NB4 (cell line): ENCODE measurements at regions not wholly inside any gene's neighbourhood (a gene's known extent, or its start where the extent isn't known, plus 50 kb on each side); places are given as distances from the start of the nearest gene placed in this dataset.

Source experiments
- DNase-seq: peaks from one replicate; pipeline ENCODE4 v3.0.0; 2010; ENCODE audit warnings: low read depth
- H3K4me3 ChIP-seq: one replicate; pipeline ENCODE4 v1.5.1; 2011; ENCODE audit warnings: mild to moderate bottlenecking, low read depth, low read length, moderate library complexity
- MYC ChIP-seq: IDR thresholded peaks from 2 replicates; pipeline ENCODE4 v1.6.1; 2011; ENCODE audit warnings: low read depth, low read length
- POLR2A ChIP-seq: IDR thresholded peaks from 2 replicates; pipeline ENCODE4 v1.6.1; 2011; ENCODE audit warnings: mild to moderate bottlenecking; ENCODE audit not compliant: insufficient read length; ENCODE audit errors: extremely low read depth
- TF ChIP-seq, protein P1 (sequence below): IDR thresholded peaks from one replicate; pipeline ENCODE4 v1.5.1; 2012; ENCODE audit warnings: low read depth, low read length
- TF ChIP-seq, protein P2 (sequence below): IDR thresholded peaks from 2 replicates; pipeline ENCODE4 v1.6.1; 2011; ENCODE audit warnings: low read depth, low read length

DNA sequence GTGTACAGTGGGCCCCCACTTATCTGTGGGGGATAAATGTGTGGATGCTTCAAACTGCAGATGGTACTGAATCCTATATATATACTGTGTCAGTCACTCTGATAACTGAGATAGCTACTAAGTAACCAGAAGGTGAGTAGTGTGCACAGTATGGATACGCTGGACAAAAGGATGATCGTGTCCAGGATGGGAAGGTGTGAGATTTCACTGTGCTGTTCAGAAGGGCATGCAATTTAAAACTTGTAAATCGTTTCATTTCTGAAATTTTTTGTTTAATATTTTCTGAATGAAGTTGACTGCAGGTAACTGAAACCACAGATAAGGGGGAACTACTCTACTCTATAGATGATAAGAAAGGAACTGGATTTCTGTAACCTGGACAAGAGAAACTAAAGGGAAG is 52.1 kb upstream of the SESN3 start:
- H3K4me3 ChIP-seq: no peak overlapping the region
- DNase-seq: no peak
- TF ChIP-seq, protein P1, sequence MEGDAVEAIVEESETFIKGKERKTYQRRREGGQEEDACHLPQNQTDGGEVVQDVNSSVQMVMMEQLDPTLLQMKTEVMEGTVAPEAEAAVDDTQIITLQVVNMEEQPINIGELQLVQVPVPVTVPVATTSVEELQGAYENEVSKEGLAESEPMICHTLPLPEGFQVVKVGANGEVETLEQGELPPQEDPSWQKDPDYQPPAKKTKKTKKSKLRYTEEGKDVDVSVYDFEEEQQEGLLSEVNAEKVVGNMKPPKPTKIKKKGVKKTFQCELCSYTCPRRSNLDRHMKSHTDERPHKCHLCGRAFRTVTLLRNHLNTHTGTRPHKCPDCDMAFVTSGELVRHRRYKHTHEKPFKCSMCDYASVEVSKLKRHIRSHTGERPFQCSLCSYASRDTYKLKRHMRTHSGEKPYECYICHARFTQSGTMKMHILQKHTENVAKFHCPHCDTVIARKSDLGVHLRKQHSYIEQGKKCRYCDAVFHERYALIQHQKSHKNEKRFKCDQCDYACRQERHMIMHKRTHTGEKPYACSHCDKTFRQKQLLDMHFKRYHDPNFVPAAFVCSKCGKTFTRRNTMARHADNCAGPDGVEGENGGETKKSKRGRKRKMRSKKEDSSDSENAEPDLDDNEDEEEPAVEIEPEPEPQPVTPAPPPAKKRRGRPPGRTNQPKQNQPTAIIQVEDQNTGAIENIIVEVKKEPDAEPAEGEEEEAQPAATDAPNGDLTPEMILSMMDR: no peak

DNA sequence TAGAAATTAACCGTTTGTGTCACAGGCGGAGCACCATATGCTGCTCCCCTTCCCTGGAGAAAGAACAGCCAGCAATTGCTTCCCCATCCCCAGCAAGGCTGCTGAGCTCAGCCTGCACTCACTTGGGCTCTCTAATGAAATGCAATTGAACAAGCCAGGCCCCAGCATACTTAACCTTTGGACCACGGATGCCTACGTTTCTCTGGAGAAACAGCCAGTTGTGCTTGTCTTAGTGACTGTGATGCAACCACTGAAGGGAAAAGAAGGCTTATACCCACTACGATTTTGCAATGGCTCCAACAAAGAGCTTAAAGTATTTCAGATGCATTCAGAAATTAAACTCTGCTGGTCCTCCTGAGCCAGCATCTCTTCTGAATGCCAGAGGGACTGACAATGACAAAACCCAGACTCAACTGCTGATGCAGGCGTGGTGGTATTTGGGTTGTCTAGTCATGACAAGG is 51.3 kb upstream of the SESN3 start:
- H3K4me3 ChIP-seq: no peak overlapping the region
- peak; percentile 65 for DNase-seq
- no peak for TF ChIP-seq MYC
- TF ChIP-seq, protein P1: no peak
- TF ChIP-seq, protein P2, sequence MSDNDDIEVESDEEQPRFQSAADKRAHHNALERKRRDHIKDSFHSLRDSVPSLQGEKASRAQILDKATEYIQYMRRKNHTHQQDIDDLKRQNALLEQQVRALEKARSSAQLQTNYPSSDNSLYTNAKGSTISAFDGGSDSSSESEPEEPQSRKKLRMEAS: 0 out of 2 replicates have a peak, but pooled peaks have one; percentile 11
- TF ChIP-seq POLR2A: no peak
